ENCODE measurements at regions not wholly inside any gene's neighbourhood (a gene's known extent, or its start where the extent isn't known, plus 50 kb on each side); places are given as distances from the start of the nearest gene placed in this dataset.

DNA sequence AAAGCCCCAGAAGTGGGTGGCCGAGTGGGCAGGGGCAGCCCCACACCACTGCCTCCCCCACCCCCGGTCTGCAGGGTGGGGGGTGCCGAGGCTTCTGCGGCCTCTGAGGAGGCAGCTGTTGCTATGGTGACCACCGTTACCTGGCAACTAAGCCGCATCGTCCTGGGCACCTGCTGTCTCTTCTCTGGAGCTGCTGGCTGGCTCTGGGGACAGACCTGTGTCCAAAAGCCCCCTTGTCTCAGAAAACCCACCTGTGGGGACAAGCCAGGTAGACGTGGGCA is 79.9 kb upstream of the PRR5 start:
- ChIA-PET CTCF (interaction anchor here (1.1 kb wide), 1 partner anchor 629 kb away, joined by 4 read pairs; no protein-coding TSS in a partner anchor), POLR2A (no interaction called here)
- Mint-ChIP-seq H3K27me3 (ENCODE audit: low read depth) (peaks cover 52% of the 10 kb centered on the region), H3K9me3 (no peaks in the 10 kb centered on the region), H3K27ac (no peak overlapping the region), H3K4me3 (no peak overlapping the region), H3K4me1 (peaks cover 2% of the 10 kb centered on the region; the same call in 1 of the 2 replicates), H3K36me3 (no peaks in the 10 kb centered on the region)
- ATAC-seq (no peak), DNase-seq (ENCODE audit: low spot score) (no peak)
- TF ChIP-seq GTF2I (CRISPR knock-in tag; conservative IDR thresholded peaks at IDR 0.05) (no peak), ELF4 (CRISPR knock-in tag; IDR thresholded peaks at IDR 0.05; ENCODE audit: low read depth) (no peak), RELA (CRISPR knock-in tag; IDR thresholded peaks at IDR 0.05; ENCODE audit: borderline replicate concordance) (no peak), TCF7 (CRISPR knock-in tag; IDR thresholded peaks at IDR 0.05; ENCODE audit: low read depth) (no peak), FOXK1 (CRISPR knock-in tag; IDR thresholded peaks at IDR 0.05) (no peak), NFE2L1 (CRISPR knock-in tag; IDR thresholded peaks at IDR 0.05) (no peak), MXD4 (CRISPR knock-in tag; IDR thresholded peaks at IDR 0.05; ENCODE audit: borderline replicate concordance) (no peak)
- TF ChIP-seq, protein P1, sequence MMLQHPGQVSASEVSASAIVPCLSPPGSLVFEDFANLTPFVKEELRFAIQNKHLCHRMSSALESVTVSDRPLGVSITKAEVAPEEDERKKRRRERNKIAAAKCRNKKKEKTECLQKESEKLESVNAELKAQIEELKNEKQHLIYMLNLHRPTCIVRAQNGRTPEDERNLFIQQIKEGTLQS (CRISPR knock-in tag; conservative IDR thresholded peaks at IDR 0.05): no peak
- TF ChIP-seq, protein P2, sequence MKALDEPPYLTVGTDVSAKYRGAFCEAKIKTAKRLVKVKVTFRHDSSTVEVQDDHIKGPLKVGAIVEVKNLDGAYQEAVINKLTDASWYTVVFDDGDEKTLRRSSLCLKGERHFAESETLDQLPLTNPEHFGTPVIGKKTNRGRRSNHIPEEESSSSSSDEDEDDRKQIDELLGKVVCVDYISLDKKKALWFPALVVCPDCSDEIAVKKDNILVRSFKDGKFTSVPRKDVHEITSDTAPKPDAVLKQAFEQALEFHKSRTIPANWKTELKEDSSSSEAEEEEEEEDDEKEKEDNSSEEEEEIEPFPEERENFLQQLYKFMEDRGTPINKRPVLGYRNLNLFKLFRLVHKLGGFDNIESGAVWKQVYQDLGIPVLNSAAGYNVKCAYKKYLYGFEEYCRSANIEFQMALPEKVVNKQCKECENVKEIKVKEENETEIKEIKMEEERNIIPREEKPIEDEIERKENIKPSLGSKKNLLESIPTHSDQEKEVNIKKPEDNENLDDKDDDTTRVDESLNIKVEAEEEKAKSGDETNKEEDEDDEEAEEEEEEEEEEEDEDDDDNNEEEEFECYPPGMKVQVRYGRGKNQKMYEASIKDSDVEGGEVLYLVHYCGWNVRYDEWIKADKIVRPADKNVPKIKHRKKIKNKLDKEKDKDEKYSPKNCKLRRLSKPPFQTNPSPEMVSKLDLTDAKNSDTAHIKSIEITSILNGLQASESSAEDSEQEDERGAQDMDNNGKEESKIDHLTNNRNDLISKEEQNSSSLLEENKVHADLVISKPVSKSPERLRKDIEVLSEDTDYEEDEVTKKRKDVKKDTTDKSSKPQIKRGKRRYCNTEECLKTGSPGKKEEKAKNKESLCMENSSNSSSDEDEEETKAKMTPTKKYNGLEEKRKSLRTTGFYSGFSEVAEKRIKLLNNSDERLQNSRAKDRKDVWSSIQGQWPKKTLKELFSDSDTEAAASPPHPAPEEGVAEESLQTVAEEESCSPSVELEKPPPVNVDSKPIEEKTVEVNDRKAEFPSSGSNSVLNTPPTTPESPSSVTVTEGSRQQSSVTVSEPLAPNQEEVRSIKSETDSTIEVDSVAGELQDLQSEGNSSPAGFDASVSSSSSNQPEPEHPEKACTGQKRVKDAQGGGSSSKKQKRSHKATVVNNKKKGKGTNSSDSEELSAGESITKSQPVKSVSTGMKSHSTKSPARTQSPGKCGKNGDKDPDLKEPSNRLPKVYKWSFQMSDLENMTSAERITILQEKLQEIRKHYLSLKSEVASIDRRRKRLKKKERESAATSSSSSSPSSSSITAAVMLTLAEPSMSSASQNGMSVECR (CRISPR knock-in tag; IDR thresholded peaks at IDR 0.05; ENCODE audit: borderline replicate concordance): no peak
- TF ChIP-seq, protein P3, sequence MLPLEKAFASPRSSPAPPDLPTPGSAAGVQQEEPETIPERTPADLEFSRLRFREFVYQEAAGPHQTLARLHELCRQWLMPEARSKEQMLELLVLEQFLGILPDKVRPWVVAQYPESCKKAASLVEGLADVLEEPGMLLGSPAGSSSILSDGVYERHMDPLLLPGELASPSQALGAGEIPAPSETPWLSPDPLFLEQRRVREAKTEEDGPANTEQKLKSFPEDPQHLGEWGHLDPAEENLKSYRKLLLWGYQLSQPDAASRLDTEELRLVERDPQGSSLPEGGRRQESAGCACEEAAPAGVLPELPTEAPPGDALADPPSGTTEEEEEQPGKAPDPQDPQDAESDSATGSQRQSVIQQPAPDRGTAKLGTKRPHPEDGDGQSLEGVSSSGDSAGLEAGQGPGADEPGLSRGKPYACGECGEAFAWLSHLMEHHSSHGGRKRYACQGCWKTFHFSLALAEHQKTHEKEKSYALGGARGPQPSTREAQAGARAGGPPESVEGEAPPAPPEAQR (CRISPR knock-in tag; IDR thresholded peaks at IDR 0.05): no peak
- TF ChIP-seq, protein P4, sequence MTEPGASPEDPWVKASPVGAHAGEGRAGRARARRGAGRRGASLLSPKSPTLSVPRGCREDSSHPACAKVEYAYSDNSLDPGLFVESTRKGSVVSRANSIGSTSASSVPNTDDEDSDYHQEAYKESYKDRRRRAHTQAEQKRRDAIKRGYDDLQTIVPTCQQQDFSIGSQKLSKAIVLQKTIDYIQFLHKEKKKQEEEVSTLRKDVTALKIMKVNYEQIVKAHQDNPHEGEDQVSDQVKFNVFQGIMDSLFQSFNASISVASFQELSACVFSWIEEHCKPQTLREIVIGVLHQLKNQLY (CRISPR knock-in tag; IDR thresholded peaks at IDR 0.05): no peak
- TF ChIP-seq, protein P5, sequence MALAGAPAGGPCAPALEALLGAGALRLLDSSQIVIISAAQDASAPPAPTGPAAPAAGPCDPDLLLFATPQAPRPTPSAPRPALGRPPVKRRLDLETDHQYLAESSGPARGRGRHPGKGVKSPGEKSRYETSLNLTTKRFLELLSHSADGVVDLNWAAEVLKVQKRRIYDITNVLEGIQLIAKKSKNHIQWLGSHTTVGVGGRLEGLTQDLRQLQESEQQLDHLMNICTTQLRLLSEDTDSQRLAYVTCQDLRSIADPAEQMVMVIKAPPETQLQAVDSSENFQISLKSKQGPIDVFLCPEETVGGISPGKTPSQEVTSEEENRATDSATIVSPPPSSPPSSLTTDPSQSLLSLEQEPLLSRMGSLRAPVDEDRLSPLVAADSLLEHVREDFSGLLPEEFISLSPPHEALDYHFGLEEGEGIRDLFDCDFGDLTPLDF (CRISPR knock-in tag; IDR thresholded peaks at IDR 0.05): no peak

DNA sequence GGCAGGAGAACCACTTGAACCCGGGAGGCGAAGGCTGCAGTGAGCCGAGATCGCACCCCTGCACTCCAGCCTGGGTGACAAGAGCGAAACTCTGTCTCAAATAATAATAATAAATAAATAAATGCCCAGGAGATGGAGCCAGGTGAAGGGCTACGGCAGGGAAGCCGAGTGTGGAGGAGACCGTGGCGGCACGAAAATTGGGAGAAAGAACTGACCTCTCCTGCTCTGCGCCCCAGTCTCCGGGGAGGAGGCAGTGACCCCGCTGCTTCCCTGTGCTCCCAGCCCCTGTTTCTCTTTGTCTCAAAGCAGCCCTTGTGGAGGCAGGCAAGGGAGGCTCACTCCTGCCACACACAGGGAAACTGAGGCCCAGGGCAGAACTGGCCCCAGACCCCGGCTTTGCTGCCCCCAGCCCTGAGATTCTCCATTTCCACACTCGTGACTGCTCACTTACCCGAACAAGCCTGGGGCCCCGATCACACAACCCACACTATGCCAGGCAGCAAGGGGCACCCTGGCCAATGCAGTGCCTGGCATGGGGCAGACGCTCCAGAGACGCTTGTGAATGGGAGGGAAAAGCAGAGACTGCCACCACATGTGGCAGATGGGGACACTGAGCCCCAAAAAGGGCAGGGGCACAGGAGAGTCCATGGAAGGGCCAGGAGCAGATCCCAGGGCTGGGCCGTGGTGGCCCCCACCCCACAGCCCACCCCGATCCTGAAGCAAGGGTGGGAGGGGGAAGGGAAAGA is 80.4 kb upstream of the PRR5 start:
- Mint-ChIP-seq H3K4me1 (peaks cover 2% of the 10 kb centered on the region; the same call in 1 of the 2 replicates), H3K27me3 (ENCODE audit: low read depth) (peaks cover 47% of the 10 kb centered on the region), H3K27ac (no peak overlapping the region), H3K36me3 (no peaks in the 10 kb centered on the region), H3K4me3 (no peak overlapping the region), H3K9me3 (no peaks in the 10 kb centered on the region)
- no peak for DNase-seq (ENCODE audit: low spot score)
- ChIA-PET POLR2A (no interaction called here), CTCF (interaction anchor here (1.1 kb wide), 1 partner anchor 628 kb away, joined by 4 read pairs; no protein-coding TSS in a partner anchor)
- no peak for ATAC-seq
- TF ChIP-seq FOXJ3 (CRISPR knock-in tag; IDR thresholded peaks at IDR 0.05; ENCODE audit: borderline replicate concordance) (no peak), HMGA2 (CRISPR knock-in tag; IDR thresholded peaks at IDR 0.05) (no peak), ETV6 (CRISPR knock-in tag; IDR thresholded peaks at IDR 0.05) (no peak), KAT7 (CRISPR knock-in tag; IDR thresholded peaks at IDR 0.05; ENCODE audit: borderline replicate concordance) (no peak), CBFB (CRISPR knock-in tag; IDR thresholded peaks at IDR 0.05; ENCODE audit: low read depth) (no peak)
- TF ChIP-seq, protein P6, sequence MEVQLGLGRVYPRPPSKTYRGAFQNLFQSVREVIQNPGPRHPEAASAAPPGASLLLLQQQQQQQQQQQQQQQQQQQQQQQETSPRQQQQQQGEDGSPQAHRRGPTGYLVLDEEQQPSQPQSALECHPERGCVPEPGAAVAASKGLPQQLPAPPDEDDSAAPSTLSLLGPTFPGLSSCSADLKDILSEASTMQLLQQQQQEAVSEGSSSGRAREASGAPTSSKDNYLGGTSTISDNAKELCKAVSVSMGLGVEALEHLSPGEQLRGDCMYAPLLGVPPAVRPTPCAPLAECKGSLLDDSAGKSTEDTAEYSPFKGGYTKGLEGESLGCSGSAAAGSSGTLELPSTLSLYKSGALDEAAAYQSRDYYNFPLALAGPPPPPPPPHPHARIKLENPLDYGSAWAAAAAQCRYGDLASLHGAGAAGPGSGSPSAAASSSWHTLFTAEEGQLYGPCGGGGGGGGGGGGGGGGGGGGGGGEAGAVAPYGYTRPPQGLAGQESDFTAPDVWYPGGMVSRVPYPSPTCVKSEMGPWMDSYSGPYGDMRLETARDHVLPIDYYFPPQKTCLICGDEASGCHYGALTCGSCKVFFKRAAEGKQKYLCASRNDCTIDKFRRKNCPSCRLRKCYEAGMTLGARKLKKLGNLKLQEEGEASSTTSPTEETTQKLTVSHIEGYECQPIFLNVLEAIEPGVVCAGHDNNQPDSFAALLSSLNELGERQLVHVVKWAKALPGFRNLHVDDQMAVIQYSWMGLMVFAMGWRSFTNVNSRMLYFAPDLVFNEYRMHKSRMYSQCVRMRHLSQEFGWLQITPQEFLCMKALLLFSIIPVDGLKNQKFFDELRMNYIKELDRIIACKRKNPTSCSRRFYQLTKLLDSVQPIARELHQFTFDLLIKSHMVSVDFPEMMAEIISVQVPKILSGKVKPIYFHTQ (CRISPR knock-in tag; IDR thresholded peaks at IDR 0.05): no peak
- TF ChIP-seq, protein P7, sequence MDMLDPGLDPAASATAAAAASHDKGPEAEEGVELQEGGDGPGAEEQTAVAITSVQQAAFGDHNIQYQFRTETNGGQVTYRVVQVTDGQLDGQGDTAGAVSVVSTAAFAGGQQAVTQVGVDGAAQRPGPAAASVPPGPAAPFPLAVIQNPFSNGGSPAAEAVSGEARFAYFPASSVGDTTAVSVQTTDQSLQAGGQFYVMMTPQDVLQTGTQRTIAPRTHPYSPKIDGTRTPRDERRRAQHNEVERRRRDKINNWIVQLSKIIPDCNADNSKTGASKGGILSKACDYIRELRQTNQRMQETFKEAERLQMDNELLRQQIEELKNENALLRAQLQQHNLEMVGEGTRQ (CRISPR knock-in tag; IDR thresholded peaks at IDR 0.05): no peak
- TF ChIP-seq, protein P8, sequence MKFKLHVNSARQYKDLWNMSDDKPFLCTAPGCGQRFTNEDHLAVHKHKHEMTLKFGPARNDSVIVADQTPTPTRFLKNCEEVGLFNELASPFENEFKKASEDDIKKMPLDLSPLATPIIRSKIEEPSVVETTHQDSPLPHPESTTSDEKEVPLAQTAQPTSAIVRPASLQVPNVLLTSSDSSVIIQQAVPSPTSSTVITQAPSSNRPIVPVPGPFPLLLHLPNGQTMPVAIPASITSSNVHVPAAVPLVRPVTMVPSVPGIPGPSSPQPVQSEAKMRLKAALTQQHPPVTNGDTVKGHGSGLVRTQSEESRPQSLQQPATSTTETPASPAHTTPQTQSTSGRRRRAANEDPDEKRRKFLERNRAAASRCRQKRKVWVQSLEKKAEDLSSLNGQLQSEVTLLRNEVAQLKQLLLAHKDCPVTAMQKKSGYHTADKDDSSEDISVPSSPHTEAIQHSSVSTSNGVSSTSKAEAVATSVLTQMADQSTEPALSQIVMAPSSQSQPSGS (CRISPR knock-in tag; IDR thresholded peaks at IDR 0.05; ENCODE audit: borderline replicate concordance, low read depth): no peak
- TF ChIP-seq, protein P9, sequence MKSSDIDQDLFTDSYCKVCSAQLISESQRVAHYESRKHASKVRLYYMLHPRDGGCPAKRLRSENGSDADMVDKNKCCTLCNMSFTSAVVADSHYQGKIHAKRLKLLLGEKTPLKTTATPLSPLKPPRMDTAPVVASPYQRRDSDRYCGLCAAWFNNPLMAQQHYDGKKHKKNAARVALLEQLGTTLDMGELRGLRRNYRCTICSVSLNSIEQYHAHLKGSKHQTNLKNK (CRISPR knock-in tag; IDR thresholded peaks at IDR 0.05): no peak

Data from WTC11 (cell line).